Fibroblast of skin of scalp (primary cell): ENCODE measurements at regions not wholly inside any gene's neighbourhood (a gene's known extent, or its start where the extent isn't known, plus 50 kb on each side); places are given as distances from the start of the nearest gene placed in this dataset.

Experiments used
- DNase-seq: peaks from one replicate; pipeline ENCODE4 v3.0.0-alpha.2; 2013

DNA sequence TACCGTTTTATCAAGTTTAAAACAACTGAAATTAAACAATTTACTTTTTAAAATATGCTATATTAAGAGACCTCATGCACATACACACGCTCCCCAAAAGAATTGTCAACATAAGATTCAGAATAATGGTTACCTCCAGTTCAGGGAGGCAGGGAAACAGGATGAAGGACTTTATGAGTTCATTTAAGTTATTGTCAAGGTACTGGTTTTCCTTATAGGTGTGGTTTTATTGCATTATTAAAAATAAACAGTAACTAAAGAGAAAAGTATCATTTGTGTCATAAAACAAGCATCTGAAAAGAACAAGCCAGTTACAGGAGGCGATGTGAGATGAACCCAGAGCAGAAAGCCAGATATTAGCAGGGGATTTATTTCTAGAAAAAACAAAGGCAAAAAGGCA is 2376.7 kb downstream of the MAT2B start:
- no peak for DNase-seq

DNA sequence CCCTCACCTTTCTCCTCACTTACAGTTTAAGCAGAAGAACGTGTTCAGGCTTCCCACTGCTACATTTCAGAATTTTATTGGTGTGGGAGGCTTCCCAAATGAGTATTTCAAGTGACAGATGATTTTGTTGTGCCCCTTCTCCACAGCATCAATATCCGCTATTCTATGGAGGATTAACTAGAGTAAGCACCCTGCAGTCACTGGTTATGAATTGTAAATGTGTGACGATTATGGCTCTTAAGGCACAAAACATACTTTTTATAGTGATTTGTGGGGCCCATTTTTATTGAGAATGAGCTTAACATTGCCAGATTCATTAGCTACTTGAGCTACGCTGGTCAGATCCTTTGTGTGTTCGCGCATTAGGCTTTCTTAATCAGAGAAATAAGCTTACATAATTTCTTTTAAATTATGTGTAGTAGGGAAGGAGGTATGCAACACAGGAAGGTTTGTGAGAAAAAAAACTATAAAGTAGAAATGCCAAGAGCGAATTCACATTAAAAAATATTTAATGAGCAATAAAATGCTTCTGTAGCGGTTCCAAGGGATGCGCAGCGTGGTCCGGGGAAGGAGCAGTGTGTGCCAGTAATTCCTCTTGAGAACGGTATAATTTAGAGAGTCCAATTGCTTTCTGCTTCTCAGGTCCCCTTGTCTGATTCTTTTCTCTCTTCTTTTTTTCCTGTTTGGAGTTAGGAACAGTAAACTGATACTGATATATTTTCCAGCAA is 2380.4 kb downstream of the MAT2B start:
- no peak for DNase-seq

DNA sequence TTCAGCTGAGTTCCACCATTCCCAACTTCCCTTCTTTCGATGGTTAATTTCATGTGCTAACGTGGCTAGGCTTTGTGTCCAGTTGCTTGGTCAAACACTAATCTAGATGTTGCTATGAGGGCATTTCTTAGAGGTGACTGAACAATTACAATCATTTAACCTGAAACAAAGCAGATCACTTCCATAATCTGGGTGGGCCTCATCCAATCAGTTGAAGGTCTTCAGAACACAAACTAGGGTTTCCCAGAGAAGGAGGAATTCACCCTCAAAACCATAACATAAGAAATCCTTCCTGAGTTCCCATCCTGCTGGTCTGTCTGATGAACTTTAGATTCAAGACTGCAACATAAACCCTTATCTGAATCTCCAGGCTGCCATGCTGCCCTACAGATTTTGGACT is 2381.7 kb downstream of the MAT2B start:
- DNase-seq = no peak

DNA sequence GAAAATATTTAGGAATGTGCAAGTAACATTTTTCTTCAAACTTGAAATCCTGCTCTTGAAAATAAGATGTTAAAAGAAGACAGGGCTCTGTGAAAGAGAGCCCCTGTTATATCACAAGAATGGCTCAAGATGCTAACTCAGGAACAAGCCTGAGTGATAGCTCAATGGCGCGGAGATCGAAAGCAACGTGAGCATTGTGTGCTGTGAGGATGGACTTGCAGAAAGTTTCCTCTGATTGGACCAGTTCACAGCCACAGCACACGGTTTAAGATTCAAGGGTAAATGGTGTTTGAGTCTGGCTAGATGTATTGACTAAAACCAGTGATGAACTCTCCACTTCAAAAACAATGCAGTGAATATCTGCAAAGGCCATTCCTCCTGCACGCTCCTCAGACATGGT is 2387.0 kb downstream of the MAT2B start:
- no peak for DNase-seq

DNA sequence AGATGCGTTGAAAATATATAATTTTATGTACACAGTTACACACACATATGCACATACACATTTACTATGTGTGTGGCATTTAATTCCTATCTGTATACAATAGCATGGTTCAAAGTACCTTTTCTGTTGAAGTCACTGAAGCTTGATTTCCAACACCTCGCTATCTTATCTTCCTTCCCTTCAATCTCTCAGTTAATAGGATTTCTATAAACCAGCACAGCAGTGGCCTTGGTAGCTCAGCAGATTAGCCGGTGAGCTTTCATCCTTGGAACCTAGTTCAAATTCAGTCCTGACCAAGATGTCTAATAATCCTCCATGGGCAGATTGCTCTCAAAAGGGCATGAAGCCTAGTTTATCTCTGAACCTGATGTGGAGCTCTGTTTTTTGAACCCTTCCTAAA is 2389.5 kb downstream of the MAT2B start:
- DNase-seq = no peak

DNA sequence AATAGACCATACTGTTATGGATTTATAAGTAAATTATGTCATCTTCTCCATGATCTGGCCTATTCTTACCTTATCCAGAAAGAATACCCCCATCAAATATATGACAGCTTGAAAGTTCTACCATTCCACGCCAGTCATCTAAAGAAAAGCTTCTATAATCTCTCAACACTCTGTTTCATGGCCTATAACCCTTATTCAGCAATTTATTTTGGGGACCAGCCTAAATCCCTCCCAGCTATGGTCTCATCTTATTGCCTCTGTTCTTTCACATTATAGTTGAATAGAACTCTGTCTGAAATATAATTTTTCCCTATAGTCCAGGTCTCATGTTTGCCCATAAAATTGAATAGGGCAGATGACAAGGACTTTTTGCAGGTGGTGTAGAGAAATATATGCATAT is 2387.6 kb upstream of the WWC1 start:
- no peak for DNase-seq

DNA sequence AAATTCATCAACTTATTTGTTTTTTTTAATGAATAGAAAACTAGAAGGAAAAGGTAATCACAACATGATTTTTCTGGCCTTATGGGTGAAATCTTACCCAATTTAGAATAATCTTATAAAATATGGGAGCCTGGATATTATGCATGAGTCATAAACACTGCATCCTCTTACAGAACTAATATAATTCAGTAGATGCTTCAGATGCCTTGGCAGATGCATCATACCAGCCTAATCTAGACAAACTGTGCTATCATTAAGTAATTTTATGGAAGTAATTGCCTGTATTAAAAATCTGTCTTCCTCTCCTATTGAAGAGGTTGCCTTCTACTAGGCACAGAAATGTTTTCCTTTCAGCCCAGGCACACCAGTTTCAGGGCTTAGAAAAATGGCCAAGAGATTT is 2384.6 kb upstream of the WWC1 start:
- no peak for DNase-seq

DNA sequence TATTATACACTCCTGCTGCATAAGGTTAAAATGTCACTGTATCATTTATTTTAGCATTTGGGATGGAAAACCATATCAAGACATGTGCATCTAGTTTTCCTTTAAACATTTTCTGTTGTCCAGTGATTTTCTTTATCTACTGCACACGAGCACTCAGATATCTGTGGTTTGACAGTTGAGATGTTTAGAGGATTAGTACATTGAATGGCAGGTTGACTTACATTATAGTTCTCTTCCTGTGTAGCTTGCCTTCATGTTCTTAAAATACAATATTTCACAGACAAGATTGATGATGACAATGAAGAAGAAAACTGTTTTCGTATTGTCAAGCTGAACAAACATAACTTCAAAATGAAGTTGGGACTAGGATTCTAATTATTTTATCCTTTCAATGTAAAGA is 2378.4 kb upstream of the WWC1 start:
- DNase-seq = no peak

DNA sequence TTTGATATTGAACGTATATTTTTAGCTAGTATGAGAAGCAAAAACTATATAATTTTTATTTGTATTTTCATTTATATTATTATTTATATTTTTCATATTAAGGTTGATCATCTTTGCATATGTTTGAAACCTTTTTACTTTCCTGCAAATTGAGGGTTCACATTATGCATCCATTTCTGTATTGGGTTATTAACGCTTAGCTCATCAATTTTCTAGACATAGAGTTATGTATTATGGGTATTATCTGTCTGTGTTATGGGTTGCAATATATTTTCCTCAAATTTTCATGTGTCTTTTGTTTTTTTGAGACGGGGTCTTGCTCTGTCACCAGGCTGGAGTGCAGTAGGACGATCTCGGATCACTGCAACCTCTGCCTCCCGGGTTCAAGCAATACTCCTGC is 2377.0 kb upstream of the WWC1 start:
- DNase-seq = no peak

DNA sequence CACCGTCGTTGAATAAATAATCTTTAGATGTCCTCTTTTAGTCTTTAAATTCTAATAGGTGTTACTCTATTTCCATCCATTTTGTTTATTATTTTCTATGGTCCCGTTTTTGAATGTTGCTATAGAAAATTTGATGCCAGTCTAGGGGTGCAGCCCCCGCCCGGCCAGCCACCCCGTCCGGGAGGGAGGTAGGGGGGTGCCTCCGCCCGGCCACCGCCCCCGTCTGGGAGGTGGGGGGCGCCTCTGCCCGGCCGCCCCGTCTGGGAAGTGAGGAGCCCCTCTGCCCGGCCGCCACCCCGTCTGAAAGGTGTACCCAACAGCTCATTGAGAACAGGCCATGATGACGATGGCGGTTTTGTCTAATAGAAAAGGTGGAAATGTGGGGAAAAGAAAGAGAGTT is 2372.2 kb upstream of the WWC1 start:
- no peak for DNase-seq

DNA sequence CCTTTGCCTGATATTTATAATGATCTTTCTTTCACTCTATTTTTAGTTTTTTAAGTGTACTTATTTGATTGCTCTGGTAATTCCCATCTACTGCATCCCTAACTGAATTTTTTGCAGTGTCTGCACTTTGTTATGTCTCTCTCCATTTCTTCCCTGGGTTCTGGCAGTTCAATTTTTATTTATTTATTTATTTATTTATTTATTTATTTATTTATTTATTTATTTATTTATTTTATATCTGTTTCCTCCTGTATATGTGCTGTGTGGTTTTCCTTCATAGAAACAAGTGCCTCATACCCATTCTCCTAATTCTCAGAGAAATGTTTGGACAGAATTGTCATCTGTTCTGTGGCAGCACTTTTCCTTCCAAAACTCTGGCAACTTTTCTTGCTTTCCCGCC is 2370.8 kb upstream of the WWC1 start:
- DNase-seq = no peak

DNA sequence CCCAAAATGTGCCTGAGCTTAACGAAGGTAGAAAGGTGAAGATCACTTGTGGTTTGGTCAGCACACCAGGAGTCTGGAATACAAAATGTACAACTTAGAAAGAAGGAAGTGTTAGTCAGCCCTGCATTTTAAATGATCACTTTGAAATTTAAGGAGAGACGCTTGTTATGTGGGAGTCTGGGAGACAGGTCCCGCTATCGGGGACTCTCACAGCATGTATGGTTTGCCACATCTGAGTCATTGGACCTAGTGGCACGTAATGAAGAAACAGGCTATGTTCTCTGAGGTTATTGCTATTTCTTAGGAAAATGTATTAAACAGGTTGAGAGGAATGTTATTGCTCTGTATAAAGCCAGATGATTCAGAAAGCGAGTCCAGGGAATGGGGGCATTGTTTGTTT is 2362.5 kb upstream of the WWC1 start:
- DNase-seq = no peak

DNA sequence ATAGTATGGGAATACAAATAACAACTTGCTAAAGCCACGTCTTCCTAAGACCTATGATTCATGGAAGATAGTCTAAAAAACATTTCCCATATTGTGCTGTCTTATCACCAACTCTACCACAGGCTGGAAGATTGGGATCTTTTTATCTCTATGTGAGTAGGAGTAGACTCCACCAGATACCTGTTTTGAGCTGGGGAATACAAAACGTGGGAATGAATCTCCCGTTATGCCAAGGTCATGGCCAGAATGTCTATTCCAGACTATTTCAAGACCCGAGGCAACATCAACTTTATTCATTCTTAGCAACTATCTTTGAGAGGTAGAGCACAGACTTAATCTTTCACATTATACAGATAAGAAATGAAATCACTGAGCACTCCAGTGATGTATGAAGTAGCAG is 2350.9 kb upstream of the WWC1 start:
- no peak for DNase-seq

DNA sequence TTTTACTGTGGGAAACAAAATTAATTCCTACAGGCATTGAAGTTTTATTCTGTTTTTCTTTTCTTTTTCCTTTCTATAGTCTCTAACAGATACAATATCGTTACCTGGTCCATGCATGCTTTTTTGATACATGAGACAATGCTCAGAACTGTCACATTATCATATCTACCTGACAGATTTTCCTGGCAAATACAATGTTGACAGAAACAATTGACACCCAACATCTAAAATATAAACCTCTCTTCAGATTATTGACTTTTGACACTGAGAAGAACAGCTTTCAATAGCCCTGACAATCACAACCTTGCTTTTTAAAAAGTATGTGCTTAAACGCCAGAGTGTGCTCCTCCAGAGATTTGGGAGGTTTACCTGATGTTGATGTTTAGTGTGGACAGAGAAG is 2334.6 kb upstream of the WWC1 start:
- DNase-seq = no peak

DNA sequence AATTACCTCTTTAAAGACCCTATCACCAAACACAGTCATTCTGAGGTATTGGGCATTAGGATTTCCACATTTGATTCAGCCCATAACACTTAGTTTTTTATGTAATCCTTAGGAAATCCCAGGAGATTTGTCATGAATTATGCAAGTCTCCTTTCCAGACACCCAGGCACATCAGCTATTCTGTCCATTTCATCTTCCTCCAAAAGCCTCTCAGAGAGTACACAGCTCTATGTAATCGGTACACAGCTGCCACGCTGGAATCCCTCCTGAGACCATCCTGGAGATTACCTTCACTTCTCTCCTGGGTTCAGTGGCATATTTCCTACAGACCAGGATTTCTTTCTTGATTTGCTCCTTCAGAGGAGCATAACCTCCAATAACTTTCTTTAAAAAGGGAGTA is 2309.8 kb upstream of the WWC1 start:
- no peak for DNase-seq

DNA sequence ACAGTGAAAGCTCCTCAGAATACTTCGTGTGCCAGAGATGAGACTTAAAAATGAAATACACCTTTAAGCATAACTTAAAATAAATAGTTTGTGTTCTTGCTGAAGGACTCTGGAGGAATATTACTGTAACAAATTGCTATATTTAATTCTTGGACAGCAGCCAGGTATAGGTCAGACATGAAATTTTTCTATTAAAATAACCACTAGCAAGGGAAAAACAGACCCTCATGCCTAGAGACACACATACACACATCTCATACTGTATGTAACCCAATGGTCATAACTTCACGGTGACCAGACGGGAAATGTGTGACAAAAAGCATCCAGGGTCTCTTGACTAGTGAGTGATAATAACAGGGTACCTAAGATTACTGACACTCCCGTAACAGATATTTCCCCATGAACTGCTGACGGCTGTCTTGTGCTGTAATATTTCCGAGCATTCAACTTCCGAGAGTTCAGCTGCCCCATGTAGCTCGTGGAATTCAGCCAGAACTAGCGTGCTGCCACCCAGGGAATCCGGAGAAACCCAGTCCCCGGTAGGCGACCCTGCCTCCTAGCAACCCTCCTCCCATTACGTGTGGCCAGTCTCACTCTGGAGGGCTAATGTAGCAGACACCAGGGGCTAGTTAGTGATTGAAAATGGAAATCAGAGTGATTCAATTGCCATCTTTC is 2295.1 kb upstream of the WWC1 start:
- no peak for DNase-seq

DNA sequence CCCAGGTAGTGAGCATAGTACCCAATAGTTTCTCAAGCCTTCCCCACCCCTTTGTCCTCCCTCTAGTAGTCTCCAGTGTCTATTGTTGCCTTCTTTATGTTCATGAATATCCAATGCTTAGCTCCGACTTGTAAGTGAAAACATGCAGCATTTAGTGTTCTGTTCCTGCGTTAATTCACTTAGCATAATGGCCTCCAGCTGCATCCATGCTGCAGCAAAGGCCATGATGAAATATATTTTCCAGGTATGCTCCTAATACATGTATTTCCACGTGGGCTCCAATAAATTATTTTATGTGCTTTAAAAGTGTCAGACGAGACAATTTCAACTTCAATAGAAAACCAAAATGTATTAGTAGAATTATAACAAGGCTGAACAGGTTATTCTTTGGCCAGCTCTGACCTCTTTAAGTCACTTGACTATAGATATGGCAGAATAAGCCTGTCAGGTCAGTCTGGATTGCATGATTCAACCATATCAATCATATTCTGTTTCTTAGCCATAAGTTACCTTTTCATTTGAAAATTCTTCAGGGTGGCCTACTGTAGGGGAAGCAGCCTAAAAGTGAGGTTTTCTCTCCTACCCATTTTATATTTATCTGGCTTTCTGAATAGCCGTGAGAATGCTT is 2291.6 kb upstream of the WWC1 start:
- no peak for DNase-seq

DNA sequence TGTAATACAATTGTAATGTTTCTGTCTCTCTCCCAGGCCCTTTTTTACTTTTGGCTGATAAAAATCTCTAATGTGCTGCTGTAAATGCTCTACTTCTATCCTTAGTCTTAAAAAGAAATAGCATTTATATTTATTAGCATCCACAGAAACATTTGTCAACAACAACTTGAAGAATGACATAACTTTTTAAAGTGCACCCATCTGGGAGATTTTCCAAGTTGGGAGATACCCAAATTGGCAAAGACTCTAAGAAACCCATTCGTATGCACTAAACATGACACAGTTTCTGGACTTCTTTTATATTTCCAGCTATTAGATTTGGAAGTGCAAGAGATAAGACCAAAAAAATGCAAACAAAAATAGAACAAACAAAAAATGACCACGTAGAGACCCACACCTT is 2287.4 kb upstream of the WWC1 start:
- DNase-seq = no peak

DNA sequence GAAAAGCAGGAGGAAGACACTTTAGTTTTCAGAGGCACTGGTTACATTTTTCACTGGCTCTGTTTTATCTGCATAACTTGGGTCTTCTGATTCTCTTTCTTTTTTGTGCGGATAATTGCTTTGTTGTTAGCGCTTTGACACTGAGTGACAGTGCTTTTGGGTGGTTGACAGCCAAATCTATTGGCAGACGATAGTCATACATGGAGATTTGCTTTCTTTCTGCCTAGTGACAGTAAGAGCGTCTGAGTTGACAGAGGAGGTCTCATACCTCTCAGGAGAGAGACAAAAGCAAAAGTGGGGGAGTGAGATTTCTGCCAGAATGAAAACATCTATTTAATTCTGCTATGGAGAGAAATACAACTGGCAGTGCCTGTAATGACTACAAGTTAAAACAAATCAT is 2278.0 kb upstream of the WWC1 start:
- DNase-seq = no peak

DNA sequence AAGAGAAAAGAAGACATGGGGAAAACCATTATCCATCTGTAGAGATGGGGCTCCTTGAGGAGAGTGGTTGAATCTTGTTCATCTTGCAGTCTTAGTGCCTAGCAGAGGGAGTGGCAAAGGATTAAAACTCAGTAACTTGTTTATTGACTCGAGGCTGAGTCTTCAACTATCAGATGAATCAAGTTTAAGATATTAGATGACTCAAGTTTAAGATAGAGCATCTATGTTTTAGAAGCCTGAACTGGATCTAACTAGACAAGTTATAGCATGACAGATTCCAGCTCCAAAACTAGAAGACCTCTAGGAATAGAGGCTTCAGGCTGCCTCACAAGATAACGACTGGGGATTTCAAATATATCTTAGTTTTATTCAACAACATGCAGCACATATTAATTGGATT is 2277.2 kb upstream of the WWC1 start:
- DNase-seq = no peak

DNA sequence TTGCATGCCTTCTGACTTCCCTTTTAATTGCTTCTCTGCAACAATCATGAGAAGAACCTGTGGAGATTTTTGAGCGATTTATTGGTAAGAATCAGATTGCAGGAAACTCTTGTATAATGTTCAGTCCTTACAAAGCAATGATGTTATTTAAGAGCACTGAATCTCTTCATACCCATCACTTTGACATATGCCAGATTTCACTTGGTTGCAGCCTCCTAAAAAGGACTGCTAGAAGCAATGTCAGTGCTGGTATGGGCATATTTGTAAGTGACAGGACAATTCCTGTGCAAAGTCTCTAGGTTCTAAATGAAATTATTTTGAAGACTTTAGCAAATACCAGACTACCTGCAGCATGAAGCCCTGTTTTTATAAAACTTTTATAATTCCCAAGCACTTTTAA is 2272.7 kb upstream of the WWC1 start:
- DNase-seq = no peak

DNA sequence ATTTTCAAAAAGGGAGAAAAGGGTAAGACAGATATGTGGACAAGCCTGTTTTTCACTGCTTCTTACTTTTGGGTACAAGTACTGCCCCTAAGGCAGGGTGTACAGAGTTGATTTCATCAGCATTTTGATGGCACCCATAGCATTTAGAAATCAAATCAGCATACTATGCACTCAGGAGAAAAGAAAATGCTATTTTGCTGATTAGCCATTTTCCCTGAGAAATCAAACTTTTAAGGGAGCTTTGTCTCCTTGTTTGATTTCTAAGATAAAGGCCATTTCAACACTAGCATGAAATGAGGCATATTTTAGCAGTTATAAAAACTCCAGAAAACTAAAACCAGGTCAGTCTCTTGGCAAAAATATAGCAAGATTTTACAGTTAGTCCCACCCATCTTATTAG is 2269.4 kb upstream of the WWC1 start:
- DNase-seq = no peak

DNA sequence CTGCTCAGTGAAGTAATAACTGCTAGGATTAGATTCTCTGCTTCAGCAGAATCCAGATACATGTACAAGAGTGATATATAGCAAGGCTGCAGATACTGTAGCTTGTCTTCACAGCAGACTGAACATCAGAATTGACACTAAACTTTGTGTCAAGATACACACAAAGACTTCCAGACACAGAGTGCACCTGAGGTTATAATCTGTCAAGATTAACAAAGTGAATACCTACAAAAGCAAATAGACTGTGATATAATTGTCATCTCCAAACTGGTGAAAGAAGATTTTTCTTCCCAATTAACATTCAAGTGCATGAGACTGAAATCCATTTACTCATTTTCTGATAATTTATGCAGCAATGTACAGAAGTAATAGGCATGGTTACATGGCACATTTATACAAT is 2266.5 kb upstream of the WWC1 start:
- no peak for DNase-seq

DNA sequence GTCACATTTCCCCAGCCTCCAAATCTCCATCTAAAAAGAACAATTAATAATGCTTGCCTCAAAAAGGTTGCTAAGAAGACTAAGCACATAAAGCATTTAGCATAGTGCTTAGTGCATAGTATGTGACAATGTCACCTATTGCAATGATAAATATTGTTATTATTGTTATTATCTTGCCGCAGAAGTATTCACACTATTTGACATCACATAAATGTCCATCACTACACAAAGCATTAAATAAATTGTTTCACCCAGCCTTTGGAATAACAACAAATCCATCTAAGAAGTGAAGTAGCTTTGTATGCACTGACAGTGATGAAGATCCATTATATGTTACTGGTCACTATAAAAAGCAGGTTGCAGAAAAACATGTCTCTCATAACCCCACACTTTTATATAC is 2263.9 kb upstream of the WWC1 start:
- no peak for DNase-seq
